ENCODE measurements at regions not wholly inside any gene's neighbourhood (a gene's known extent, or its start where the extent isn't known, plus 50 kb on each side); places are given as distances from the start of the nearest gene placed in this dataset.

- CTCF ChIA-PET: no interaction called here
- in situ Hi-C loops (cut with HindIII; ENCODE audit: low pct_unique_long_range_greater_than_20kb, low sequenced_read_pairs) (no loop called here), intact Hi-C loops (cut with micrococcal nuclease; ENCODE audit: unreplicated experiment) (no loop called here)
- DNase-seq (ENCODE audit: low read depth, low spot score): no peak
- Histone ChIP-seq H3K9me3 (ENCODE audit: control insufficient read depth, insufficient read depth, low read depth, low read length) (no peaks in the 10 kb centered on the region), H3K27ac (ENCODE audit: low read length) (no peak overlapping the region), H3K4me3 (ENCODE audit: low read depth in 2 of 2, low read length in 2 of 2) (no peak overlapping the region), H3K36me3 (ENCODE audit: control insufficient read depth, insufficient read depth, low read length) (no peaks in the 10 kb centered on the region), H3K27me3 (ENCODE audit: control insufficient read depth, insufficient read depth, low read length) (no peaks in the 10 kb centered on the region), H3K4me1 (ENCODE audit: control insufficient read depth, insufficient read depth, low read length) (no peaks in the 10 kb centered on the region)
- TF ChIP-seq TCF7L2 (IDR thresholded peaks at IDR 0.05; ENCODE audit: low read depth, low read length) (no peak), REST (IDR thresholded peaks at IDR 0.05; ENCODE audit: insufficient read depth in 1 of 2, low read depth in 2 of 2, low read length in 1 of 2) (no peak), CTCF (IDR thresholded peaks at IDR 0.05) (no peak), SIN3A (IDR thresholded peaks at IDR 0.05; ENCODE audit: borderline replicate concordance, insufficient read depth, low read depth, low read length) (no peak), POLR2AphosphoS5 (IDR thresholded peaks at IDR 0.05; ENCODE audit: low read depth, low read length) (no peak)
- POLR2A ChIA-PET: no interaction called here
- no TSS peak for BruUV-seq (replicated peaks)
- no peak for ATAC-seq
Measured at GRCh38 chr17:22453181-22453580, 760.9 kb downstream of the KCNJ18 start.

- DNase-seq (ENCODE audit: low read depth, low spot score) (no peak), ATAC-seq (no peak)
- Histone ChIP-seq H3K27ac (ENCODE audit: low read length) (no peak overlapping the region), H3K4me1 (ENCODE audit: control insufficient read depth, insufficient read depth, low read length) (no peaks in the 10 kb centered on the region), H3K9me3 (ENCODE audit: control insufficient read depth, insufficient read depth, low read depth, low read length) (no peaks in the 10 kb centered on the region), H3K27me3 (ENCODE audit: control insufficient read depth, insufficient read depth, low read length) (no peaks in the 10 kb centered on the region), H3K36me3 (ENCODE audit: control insufficient read depth, insufficient read depth, low read length) (no peaks in the 10 kb centered on the region), H3K4me3 (ENCODE audit: low read depth in 2 of 2, low read length in 2 of 2) (no peak overlapping the region)
- intact Hi-C loops (cut with micrococcal nuclease; ENCODE audit: unreplicated experiment) (no loop called here), in situ Hi-C loops (cut with HindIII; ENCODE audit: low pct_unique_long_range_greater_than_20kb, low sequenced_read_pairs) (no loop called here)
- CTCF ChIA-PET: no interaction called here
- BruUV-seq (replicated peaks): no TSS peak
- POLR2A ChIA-PET: no interaction called here
- TF ChIP-seq SIN3A (IDR thresholded peaks at IDR 0.05; ENCODE audit: borderline replicate concordance, insufficient read depth, low read depth, low read length) (no peak), REST (IDR thresholded peaks at IDR 0.05; ENCODE audit: insufficient read depth in 1 of 2, low read depth in 2 of 2, low read length in 1 of 2) (no peak), POLR2AphosphoS5 (IDR thresholded peaks at IDR 0.05; ENCODE audit: low read depth, low read length) (no peak), CTCF (IDR thresholded peaks at IDR 0.05) (no peak), TCF7L2 (IDR thresholded peaks at IDR 0.05; ENCODE audit: low read depth, low read length) (no peak)
Measured at GRCh38 chr17:22454070-22454999, 762.0 kb downstream of the KCNJ18 start.

Measured in Panc1 (cell line).